ENCODE measurements at regions not wholly inside any gene's neighbourhood (a gene's known extent, or its start where the extent isn't known, plus 50 kb on each side); places are given as distances from the start of the nearest gene placed in this dataset.
A peak's percentile ranks its signal among the peaks of the same experiment; 100 is the strongest.

- DNase-seq, result no peak
Observed at GRCh38 chr2:145315053-145315452, 795.1 kb upstream of the ZEB2 start.

- DNase-seq, result no peak
Observed at GRCh38 chr2:145314119-145314633, 794.3 kb upstream of the ZEB2 start.

GRCh38 chr2:145305889-145306288, 786.0 kb upstream of the ZEB2 start:
- DNase-seq, result no peak

GRCh38 chr2:145304501-145304900, 784.6 kb upstream of the ZEB2 start:
- no peak for DNase-seq

- no peak for DNase-seq
Observed at GRCh38 chr2:145303536-145303935, 783.6 kb upstream of the ZEB2 start.

- DNase-seq, result no peak
Observed at GRCh38 chr2:145302886-145303285, 783.0 kb upstream of the ZEB2 start.

- no peak for DNase-seq
Observed at GRCh38 chr2:145302451-145302850, 782.5 kb upstream of the ZEB2 start.

- no peak for DNase-seq
Observed at GRCh38 chr2:145299368-145299767, 779.4 kb upstream of the ZEB2 start.

- DNase-seq, result no peak
Observed at GRCh38 chr2:145292166-145292565, 772.2 kb upstream of the ZEB2 start.

- no peak for DNase-seq
Observed at GRCh38 chr2:145290986-145291385, 771.1 kb upstream of the ZEB2 start.

- DNase-seq, result no peak
Observed at GRCh38 chr2:145289946-145290345, 770.0 kb upstream of the ZEB2 start.

GRCh38 chr2:145288650-145289496, 769.0 kb upstream of the ZEB2 start:
- peak; percentile 35 for DNase-seq

- no peak for DNase-seq
Observed at GRCh38 chr2:145287736-145288135, 767.8 kb upstream of the ZEB2 start.

GRCh38 chr2:145286716-145287275, 766.9 kb upstream of the ZEB2 start:
- DNase-seq, result no peak

GRCh38 chr2:145284551-145284950, 764.6 kb upstream of the ZEB2 start:
- DNase-seq, result no peak

- DNase-seq, result no peak
Observed at GRCh38 chr2:145283131-145283530, 763.2 kb upstream of the ZEB2 start.

GRCh38 chr2:145277922-145278321, 758.0 kb upstream of the ZEB2 start:
- DNase-seq, result no peak

GRCh38 chr2:145273840-145274239, 753.9 kb upstream of the ZEB2 start:
- DNase-seq, result no peak

GRCh38 chr2:145268931-145269330, 749.0 kb upstream of the ZEB2 start:
- no peak for DNase-seq

GRCh38 chr2:145267451-145267850, 747.5 kb upstream of the ZEB2 start:
- DNase-seq, result no peak

GRCh38 chr2:145265244-145265643, 745.3 kb upstream of the ZEB2 start:
- DNase-seq, result no peak

GRCh38 chr2:145260674-145261073, 740.8 kb upstream of the ZEB2 start:
- no peak for DNase-seq

- DNase-seq, result peak; percentile 67
Observed at GRCh38 chr2:145260081-145260480, 740.2 kb upstream of the ZEB2 start.

GRCh38 chr2:145258903-145259579, 739.1 kb upstream of the ZEB2 start:
- DNase-seq, result peak; percentile 89

All from hematopoietic multipotent progenitor cell treated with erythropoietin and hydrocortisone succinate and interleukin-3 and kit ligand, for 4 days (in vitro differentiated cells).